BLaER1 (cell line): ENCODE measurements at regions not wholly inside any gene's neighbourhood (a gene's known extent, or its start where the extent isn't known, plus 50 kb on each side); places are given as distances from the start of the nearest gene placed in this dataset.

Experiments
- H3K27ac ChIP-seq: shearing (Covaris generic); formaldehyde crosslinking; 2 replicates; pipeline ENCODE4 v1.8.1; 2022
- H3K27me3 ChIP-seq: shearing (Covaris generic); formaldehyde crosslinking; 2 replicates; pipeline ENCODE4 v1.8.1; 2022
- H3K36me3 ChIP-seq: shearing (Covaris generic); formaldehyde crosslinking; 2 replicates; pipeline ENCODE4 v1.8.1; 2022
- H3K4me1 ChIP-seq: shearing (Covaris generic); formaldehyde crosslinking; 2 replicates; pipeline ENCODE4 v1.8.1; 2022
- H3K4me2 ChIP-seq: shearing (Covaris generic); formaldehyde crosslinking; 2 replicates; pipeline ENCODE4 v1.8.1; 2022
- H3K4me3 ChIP-seq: shearing (Covaris generic); formaldehyde crosslinking; 2 replicates; pipeline ENCODE4 v1.8.1; 2022
- H3K9ac ChIP-seq: shearing (Covaris generic); formaldehyde crosslinking; 2 replicates; pipeline ENCODE4 v1.8.1; 2022
- H3K9me3 ChIP-seq: shearing (Covaris generic); formaldehyde crosslinking; 2 replicates; pipeline ENCODE4 v1.8.1; 2022
- H4K20me1 ChIP-seq: shearing (Covaris generic); formaldehyde crosslinking; 2 replicates; pipeline ENCODE4 v1.8.1; 2022
- Cebpa-rat ChIP-seq: shearing (Covaris generic); IDR thresholded peaks from 2 replicates; pipeline ENCODE4 v1.8.1; 2022

DNA sequence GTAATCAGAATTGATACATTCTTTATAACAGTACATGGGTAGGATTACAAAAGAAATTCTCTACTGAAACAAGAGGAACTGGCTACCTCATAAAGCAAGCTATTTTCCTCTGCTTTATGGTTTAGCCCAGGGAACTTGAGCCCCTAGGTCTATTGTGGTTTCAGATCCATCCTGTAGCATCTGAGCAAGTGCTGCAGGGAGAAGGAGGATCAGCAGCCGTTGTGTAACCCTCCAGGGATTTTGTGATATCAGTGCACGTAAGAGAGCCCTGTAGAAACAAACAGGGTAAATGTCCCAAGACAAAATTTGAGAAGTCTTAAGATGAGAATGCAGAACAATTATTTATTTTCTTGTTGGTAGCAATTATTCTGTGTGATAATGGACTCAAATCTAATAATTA lies 165.2 kb upstream of the DEFB112 start:
- Histone ChIP-seq H3K27me3 (no peaks in the 10 kb centered on the region), H3K4me3 (no peak overlapping the region), H3K9ac (no peak overlapping the region), H3K36me3 (no peaks in the 10 kb centered on the region), H4K20me1 (no peaks in the 10 kb centered on the region), H3K9me3 (no peaks in the 10 kb centered on the region), H3K27ac (no peak overlapping the region), H3K4me1 (no peaks in the 10 kb centered on the region), H3K4me2 (no peak overlapping the region)
- no peak for TF ChIP-seq Cebpa-rat

DNA sequence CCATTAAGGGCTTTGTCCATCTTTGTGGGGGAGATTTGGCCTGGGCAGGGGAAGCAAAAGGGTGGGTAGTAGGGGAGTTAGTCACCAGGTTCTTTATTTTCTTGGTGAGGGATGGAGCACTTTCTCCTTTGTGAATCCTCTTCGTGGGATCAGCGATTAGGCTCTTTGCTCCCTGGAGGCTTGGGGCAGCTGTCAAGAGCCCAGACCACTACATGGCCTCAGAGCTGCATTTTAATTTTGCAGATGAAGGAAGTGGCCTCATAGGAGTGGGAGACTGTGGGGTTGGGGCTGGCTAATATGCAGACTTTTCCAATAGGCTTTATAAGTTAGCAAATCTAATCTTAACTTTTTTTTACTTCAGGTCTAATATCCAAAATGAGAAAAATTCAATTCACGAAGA lies 168.1 kb upstream of the DEFB112 start:
- H3K4me3 ChIP-seq, result no peak overlapping the region
- H3K36me3 ChIP-seq, result no peaks in the 10 kb centered on the region
- no peak overlapping the region for H3K27ac ChIP-seq
- TF ChIP-seq Cebpa-rat, result no peak
- H3K27me3 ChIP-seq, result no peaks in the 10 kb centered on the region
- no peaks in the 10 kb centered on the region for H3K9me3 ChIP-seq
- no peaks in the 10 kb centered on the region for H3K4me1 ChIP-seq
- no peak overlapping the region for H3K9ac ChIP-seq
- no peak overlapping the region for H3K4me2 ChIP-seq
- H4K20me1 ChIP-seq, result no peaks in the 10 kb centered on the region

DNA sequence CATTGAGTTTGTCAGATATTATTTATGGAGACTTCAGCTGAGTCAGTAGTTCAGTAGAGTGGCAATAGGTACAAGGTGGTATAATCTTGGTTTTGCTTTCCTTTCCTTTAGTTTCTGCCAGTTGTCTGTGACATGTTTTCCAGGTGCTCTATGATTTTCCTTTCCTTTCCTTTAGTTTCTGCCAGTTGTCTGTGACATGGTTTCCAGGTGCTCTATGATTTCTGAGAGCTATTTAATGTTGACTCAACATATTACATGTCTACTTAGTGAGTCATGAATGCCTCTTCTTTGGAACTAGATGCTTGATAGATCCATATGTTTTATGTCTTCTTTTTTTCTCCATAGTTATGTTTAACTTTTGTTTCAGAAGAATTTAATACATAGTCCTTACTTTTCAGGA lies 186.4 kb upstream of the DEFB112 start:
- H3K9me3 ChIP-seq, result no peaks in the 10 kb centered on the region
- no peaks in the 10 kb centered on the region for H3K27me3 ChIP-seq
- no peak for TF ChIP-seq Cebpa-rat
- H3K4me3 ChIP-seq, result no peak overlapping the region
- no peaks in the 10 kb centered on the region for H3K36me3 ChIP-seq
- no peak overlapping the region for H3K4me2 ChIP-seq
- no peaks in the 10 kb centered on the region for H3K4me1 ChIP-seq
- H3K9ac ChIP-seq, result no peak overlapping the region
- no peak overlapping the region for H3K27ac ChIP-seq
- H4K20me1 ChIP-seq, result no peaks in the 10 kb centered on the region

GRCh38 chr6:50239853-50240252 lies 190.1 kb upstream of the DEFB112 start:
- Histone ChIP-seq H3K9ac (no peak overlapping the region), H3K27me3 (no peaks in the 10 kb centered on the region), H3K4me2 (no peak overlapping the region), H3K4me1 (no peaks in the 10 kb centered on the region), H3K36me3 (no peaks in the 10 kb centered on the region), H3K9me3 (no peaks in the 10 kb centered on the region), H3K4me3 (no peak overlapping the region), H3K27ac (no peak overlapping the region), H4K20me1 (no peaks in the 10 kb centered on the region)
- TF ChIP-seq Cebpa-rat, result no peak

GRCh38 chr6:50240986-50241385 lies 191.3 kb upstream of the DEFB112 start:
- H3K27me3 ChIP-seq, result no peaks in the 10 kb centered on the region
- H3K9ac ChIP-seq, result no peak overlapping the region
- no peak for TF ChIP-seq Cebpa-rat
- no peak overlapping the region for H3K4me3 ChIP-seq
- no peak overlapping the region for H3K4me2 ChIP-seq
- H3K9me3 ChIP-seq, result no peaks in the 10 kb centered on the region
- no peaks in the 10 kb centered on the region for H3K36me3 ChIP-seq
- H4K20me1 ChIP-seq, result no peaks in the 10 kb centered on the region
- H3K4me1 ChIP-seq, result no peaks in the 10 kb centered on the region
- no peak overlapping the region for H3K27ac ChIP-seq

GRCh38 chr6:50249493-50249892 lies 199.8 kb upstream of the DEFB112 start:
- Histone ChIP-seq H3K36me3 (no peaks in the 10 kb centered on the region), H3K4me3 (no peak overlapping the region), H3K27me3 (no peaks in the 10 kb centered on the region), H3K9me3 (no peaks in the 10 kb centered on the region), H4K20me1 (no peaks in the 10 kb centered on the region), H3K4me1 (no peaks in the 10 kb centered on the region), H3K27ac (no peak overlapping the region), H3K9ac (no peak overlapping the region), H3K4me2 (no peak overlapping the region)
- TF ChIP-seq Cebpa-rat, result no peak

DNA sequence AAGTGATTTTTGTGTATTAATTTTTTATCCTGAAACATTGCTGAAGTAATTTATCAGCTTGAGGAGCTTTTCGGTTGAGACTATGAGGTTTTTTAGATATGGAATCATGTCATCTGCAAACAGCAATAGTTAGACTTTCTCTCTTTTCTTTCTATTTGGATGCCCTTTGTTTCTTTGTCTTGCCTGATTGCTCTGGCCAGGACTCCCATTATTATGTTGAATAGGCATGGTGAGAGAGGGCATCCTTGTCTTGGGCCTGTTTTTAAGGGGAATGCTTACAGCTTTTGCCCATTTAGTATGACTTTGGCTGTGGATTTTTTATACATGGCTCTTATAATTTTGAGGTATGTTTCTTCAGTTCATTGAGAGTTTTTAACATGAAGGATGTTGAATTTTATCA lies 207.6 kb upstream of the DEFB112 start:
- H3K36me3 ChIP-seq, result no peaks in the 10 kb centered on the region
- H3K4me2 ChIP-seq, result no peak overlapping the region

DNA sequence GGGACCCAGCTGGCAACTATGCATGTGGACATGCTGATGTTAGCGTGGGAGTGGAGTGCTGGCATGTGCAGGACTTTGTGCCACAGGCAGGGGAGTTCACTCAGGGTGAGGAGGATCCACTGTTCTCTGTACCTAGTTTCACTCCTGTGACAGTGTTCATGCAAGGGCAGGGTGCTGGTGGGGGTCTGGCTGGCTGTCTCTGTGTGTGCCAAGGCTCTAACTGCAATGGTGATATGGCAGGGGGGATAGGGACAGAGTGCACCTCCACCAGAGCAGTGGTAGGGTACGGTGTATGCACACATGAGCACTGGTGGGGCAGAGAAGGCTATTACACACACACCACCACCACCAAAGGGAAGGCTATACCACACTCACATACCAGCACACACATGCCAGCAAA lies 210.2 kb upstream of the DEFB112 start:
- no peak for TF ChIP-seq Cebpa-rat
- H3K36me3 ChIP-seq, result no peaks in the 10 kb centered on the region
- H3K27ac ChIP-seq, result no peak overlapping the region
- H3K4me1 ChIP-seq, result no peaks in the 10 kb centered on the region
- no peak overlapping the region for H3K4me3 ChIP-seq
- H3K27me3 ChIP-seq, result no peaks in the 10 kb centered on the region
- no peaks in the 10 kb centered on the region for H4K20me1 ChIP-seq
- H3K9ac ChIP-seq, result no peak overlapping the region
- no peak overlapping the region for H3K4me2 ChIP-seq
- H3K9me3 ChIP-seq, result peaks cover 9% of the 10 kb centered on the region; the same call in 1 of the 2 replicates

More for the DNA sequence above, 207.6 kb upstream of the DEFB112 start:
- no peaks in the 10 kb centered on the region for H4K20me1 ChIP-seq
- H3K27me3 ChIP-seq, result no peaks in the 10 kb centered on the region
- no peaks in the 10 kb centered on the region for H3K4me1 ChIP-seq
- no peak for TF ChIP-seq Cebpa-rat
- H3K9ac ChIP-seq, result no peak overlapping the region
- H3K4me3 ChIP-seq, result no peak overlapping the region
- H3K9me3 ChIP-seq, result peaks cover 9% of the 10 kb centered on the region; the same call in 1 of the 2 replicates
- H3K27ac ChIP-seq, result no peak overlapping the region

DNA sequence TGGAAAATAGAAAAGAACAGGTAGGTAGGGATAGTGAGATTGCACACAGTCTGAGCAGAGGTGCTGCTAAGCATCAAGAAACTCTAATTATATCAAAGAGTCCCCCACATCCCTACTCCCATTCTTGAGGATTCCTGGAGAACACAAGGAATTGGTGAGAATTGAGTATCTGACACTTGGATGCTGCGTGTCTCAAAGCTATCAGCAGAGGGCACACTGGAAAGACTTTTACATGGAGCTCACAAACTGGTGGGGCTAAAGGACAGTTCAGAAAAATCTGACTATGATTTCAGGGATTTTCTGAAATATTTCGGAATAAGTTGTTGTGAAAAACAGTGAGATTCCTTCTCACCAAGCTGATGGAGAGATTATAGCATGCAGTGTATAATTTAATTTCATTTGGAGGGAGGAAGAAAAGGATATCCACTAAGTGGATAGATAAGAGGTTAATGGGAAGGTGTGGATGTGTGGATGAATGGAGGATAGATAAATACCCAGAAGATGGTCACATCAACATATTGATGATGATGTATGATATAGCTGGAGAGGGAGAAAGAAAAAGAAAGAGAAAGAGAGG lies 215.4 kb upstream of the DEFB112 start:
- H3K9ac ChIP-seq, result no peak overlapping the region
- no peak overlapping the region for H3K27ac ChIP-seq
- H4K20me1 ChIP-seq, result no peaks in the 10 kb centered on the region
- H3K4me3 ChIP-seq, result no peak overlapping the region
- no peaks in the 10 kb centered on the region for H3K4me1 ChIP-seq
- H3K4me2 ChIP-seq, result no peak overlapping the region
- H3K27me3 ChIP-seq, result no peaks in the 10 kb centered on the region
- no peak for TF ChIP-seq Cebpa-rat
- H3K36me3 ChIP-seq, result no peaks in the 10 kb centered on the region
- H3K9me3 ChIP-seq, result peaks cover 9% of the 10 kb centered on the region; the same call in 1 of the 2 replicates

DNA sequence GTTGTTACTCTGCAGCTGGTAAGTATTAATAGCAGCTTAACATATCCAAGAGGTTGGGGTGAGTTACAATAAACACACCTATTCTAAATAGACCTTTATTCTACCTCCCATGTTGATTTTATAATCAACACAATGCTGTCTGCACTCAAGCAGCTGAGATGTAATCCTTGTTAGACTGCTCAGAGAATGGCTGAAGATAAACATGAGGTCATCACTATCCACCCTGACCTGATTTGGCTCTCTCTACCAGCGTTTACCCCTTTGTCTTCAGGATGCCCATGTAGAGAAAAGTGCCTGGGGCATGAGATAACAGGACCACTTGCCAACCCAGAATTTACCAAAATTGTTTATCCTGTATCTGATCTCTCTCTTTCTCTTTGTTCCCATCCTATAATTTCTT lies 220.7 kb upstream of the DEFB112 start:
- Histone ChIP-seq H3K27ac (no peak overlapping the region), H3K4me3 (no peak overlapping the region), H3K27me3 (no peaks in the 10 kb centered on the region), H3K9me3 (no peaks in the 10 kb centered on the region), H4K20me1 (no peaks in the 10 kb centered on the region), H3K9ac (no peak overlapping the region), H3K4me2 (no peak overlapping the region), H3K36me3 (no peaks in the 10 kb centered on the region), H3K4me1 (no peaks in the 10 kb centered on the region)
- TF ChIP-seq Cebpa-rat, result no peak

- TF ChIP-seq Cebpa-rat, result no peak
- Histone ChIP-seq H3K27ac (no peak overlapping the region), H3K4me2 (no peak overlapping the region), H3K4me1 (no peaks in the 10 kb centered on the region), H3K27me3 (no peaks in the 10 kb centered on the region), H3K9ac (no peak overlapping the region), H3K4me3 (no peak overlapping the region), H3K9me3 (no peaks in the 10 kb centered on the region), H4K20me1 (no peaks in the 10 kb centered on the region), H3K36me3 (no peaks in the 10 kb centered on the region)
Observed at GRCh38 chr6:50271266-50271665, 221.5 kb upstream of the DEFB112 start.
